ENCODE measurements at regions not wholly inside any gene's neighbourhood (a gene's known extent, or its start where the extent isn't known, plus 50 kb on each side); places are given as distances from the start of the nearest gene placed in this dataset.

GRCh38 chr20:50348096-50348495, 157.5 kb downstream of the CEBPB start (continued):
- no peak for TF ChIP-seq ZNF318 (IDR thresholded peaks at IDR 0.05; ENCODE audit: borderline replicate concordance in 1 of 2, low read depth in 1 of 2)
- TF ChIP-seq ETV6 (IDR thresholded peaks at IDR 0.05; ENCODE audit: borderline replicate concordance in 1 of 2, low read depth in 2 of 2, low read length in 1 of 2) = peak; percentile 88 to 95; a peak in 3 of 4 replicates
- TF ChIP-seq ETV6 (CRISPR knock-in tag; IDR thresholded peaks at IDR 0.05; ENCODE audit: borderline replicate concordance) = no peak
- no peak for TF ChIP-seq HCFC1 (IDR thresholded peaks at IDR 0.05; ENCODE audit: low read depth, low read length)
- TF ChIP-seq ZNF324 (CRISPR knock-in tag; IDR thresholded peaks at IDR 0.05) = no peak
- TF ChIP-seq PYGO2 (tag; IDR thresholded peaks at IDR 0.05) = no peak
- no peak for TF ChIP-seq RUNX1 (IDR thresholded peaks at IDR 0.05; ENCODE audit: low read depth)
- no peak for TF ChIP-seq KHSRP (IDR thresholded peaks at IDR 0.05)
- peak; percentile 54 for TF ChIP-seq ETV1 (tag; conservative IDR thresholded peaks at IDR 0.05; ENCODE audit: low read depth)
- TF ChIP-seq KDM4B (IDR thresholded peaks at IDR 0.05; ENCODE audit: borderline replicate concordance in 2 of 2, low read depth in 1 of 2) = no peak
- TF ChIP-seq MCM2 (IDR thresholded peaks at IDR 0.05; ENCODE audit: low read depth) = no peak
- no peak for TF ChIP-seq CBX2 (IDR thresholded peaks at IDR 0.05; ENCODE audit: insufficient read depth, low read length, poor library complexity, severe bottlenecking)
- TF ChIP-seq WHSC1 (IDR thresholded peaks at IDR 0.05; ENCODE audit: low read length) = no peak
- no peak for TF ChIP-seq POLR2AphosphoS5 (IDR thresholded peaks at IDR 0.05; ENCODE audit: control insufficient read depth, insufficient read depth, low read depth, low read length)
- TF ChIP-seq FOSL1 (tag; conservative IDR thresholded peaks at IDR 0.05) = 0 out of 2 replicates have a peak, but pooled peaks have one; percentile 13
- TF ChIP-seq, protein P1, sequence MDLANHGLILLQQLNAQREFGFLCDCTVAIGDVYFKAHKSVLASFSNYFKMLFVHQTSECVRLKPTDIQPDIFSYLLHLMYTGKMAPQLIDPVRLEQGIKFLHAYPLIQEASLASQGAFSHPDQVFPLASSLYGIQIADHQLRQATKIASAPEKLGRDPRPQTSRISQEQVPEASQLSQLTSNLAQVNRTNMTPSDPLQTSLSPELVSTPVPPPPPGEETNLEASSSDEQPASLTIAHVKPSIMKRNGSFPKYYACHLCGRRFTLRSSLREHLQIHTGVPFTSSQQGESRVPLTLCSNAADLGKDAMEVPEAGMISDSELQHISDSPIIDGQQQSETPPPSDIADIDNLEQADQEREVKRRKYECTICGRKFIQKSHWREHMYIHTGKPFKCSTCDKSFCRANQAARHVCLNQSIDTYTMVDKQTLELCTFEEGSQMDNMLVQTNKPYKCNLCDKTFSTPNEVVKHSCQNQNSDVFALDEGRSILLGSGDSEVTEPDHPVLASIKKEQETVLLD (IDR thresholded peaks at IDR 0.05) = no peak
- TF ChIP-seq ZBTB12 (CRISPR knock-in tag; IDR thresholded peaks at IDR 0.05) = no peak
- TF ChIP-seq CBX1 (IDR thresholded peaks at IDR 0.05; ENCODE audit: low read depth) = no peak

Measured in K562 (cell line).